ENCODE measurements at regions not wholly inside any gene's neighbourhood (a gene's known extent, or its start where the extent isn't known, plus 50 kb on each side); places are given as distances from the start of the nearest gene placed in this dataset.
"Not testable (repeated sequence)": the region's sequence is repeated elsewhere in the genome, so short reads cannot be mapped to it uniquely, and the experiment has no call there.

- intact Hi-C loops (cut with DNase I), result no loop called here
- no peak for DNase-seq
Measured at GRCh38 chr12:131500564-131500963, 210.3 kb upstream of the SFSWAP start.

GRCh38 chr12:131505561-131505960 is 205.3 kb upstream of the SFSWAP start:
- intact Hi-C loops (cut with DNase I), result no loop called here
- DNase-seq, result peak in 1 of 42 donors; percentile 21

GRCh38 chr12:131506426-131506825 is 204.5 kb upstream of the SFSWAP start:
- intact Hi-C loops (cut with DNase I), result no loop called here
- no peak for DNase-seq

GRCh38 chr12:131507094-131507493 is 203.8 kb upstream of the SFSWAP start:
- intact Hi-C loops (cut with DNase I), result no loop called here
- no peak for DNase-seq

GRCh38 chr12:131507881-131508280 is 203.0 kb upstream of the SFSWAP start:
- intact Hi-C loops (cut with DNase I), result no loop called here
- no peak for DNase-seq

- no peak for DNase-seq
- intact Hi-C loops (cut with DNase I), result no loop called here
Measured at GRCh38 chr12:131509701-131510100, 201.2 kb upstream of the SFSWAP start.

GRCh38 chr12:131510431-131510830 is 200.5 kb upstream of the SFSWAP start:
- DNase-seq, result no peak
- intact Hi-C loops (cut with DNase I), result no loop called here

GRCh38 chr12:131511391-131511802 is 199.5 kb upstream of the SFSWAP start:
- intact Hi-C loops (cut with DNase I), result no loop called here
- peak in 38 of 42 donors; percentile 17 to 92 (median 62) for DNase-seq

- intact Hi-C loops (cut with DNase I), result no loop called here
- peak in 1 of 42 donors; percentile 24 for DNase-seq
Measured at GRCh38 chr12:131511803-131512561, 198.9 kb upstream of the SFSWAP start.

- intact Hi-C loops (cut with DNase I), result no loop called here
- DNase-seq, result peak in 1 of 42 donors; percentile 9
Measured at GRCh38 chr12:131513606-131514005, 197.3 kb upstream of the SFSWAP start.

GRCh38 chr12:131520553-131520952 is 190.3 kb upstream of the SFSWAP start:
- DNase-seq; intact Hi-C loops (cut with DNase I): not testable (repeated sequence)

GRCh38 chr12:131521326-131521725 is 189.6 kb upstream of the SFSWAP start:
- no peak for DNase-seq
- intact Hi-C loops (cut with DNase I), result no loop called here

GRCh38 chr12:131525795-131526508 is 184.9 kb upstream of the SFSWAP start:
- intact Hi-C loops (cut with DNase I), result no loop called here
- DNase-seq, result no peak

GRCh38 chr12:131527092-131527491 is 183.8 kb upstream of the SFSWAP start:
- intact Hi-C loops (cut with DNase I), result no loop called here
- no peak for DNase-seq

GRCh38 chr12:131527736-131528135 is 183.2 kb upstream of the SFSWAP start:
- intact Hi-C loops (cut with DNase I), result no loop called here
- DNase-seq, result no peak

- intact Hi-C loops (cut with DNase I), result no loop called here
- no peak for DNase-seq
Measured at GRCh38 chr12:131528144-131528543, 182.7 kb upstream of the SFSWAP start.

GRCh38 chr12:131528667-131529066 is 182.2 kb upstream of the SFSWAP start:
- intact Hi-C loops (cut with DNase I), result no loop called here
- no peak for DNase-seq

- no peak for DNase-seq
- intact Hi-C loops (cut with DNase I), result no loop called here
Measured at GRCh38 chr12:131529196-131530040, 181.5 kb upstream of the SFSWAP start.

- DNase-seq, result no peak
- intact Hi-C loops (cut with DNase I), result no loop called here
Measured at GRCh38 chr12:131530041-131530332, 180.9 kb upstream of the SFSWAP start.

- no peak for DNase-seq
- intact Hi-C loops (cut with DNase I), result no loop called here
Measured at GRCh38 chr12:131530422-131530821, 180.5 kb upstream of the SFSWAP start.
